ENCODE measurements at regions not wholly inside any gene's neighbourhood (a gene's known extent, or its start where the extent isn't known, plus 50 kb on each side); places are given as distances from the start of the nearest gene placed in this dataset.

DNA sequence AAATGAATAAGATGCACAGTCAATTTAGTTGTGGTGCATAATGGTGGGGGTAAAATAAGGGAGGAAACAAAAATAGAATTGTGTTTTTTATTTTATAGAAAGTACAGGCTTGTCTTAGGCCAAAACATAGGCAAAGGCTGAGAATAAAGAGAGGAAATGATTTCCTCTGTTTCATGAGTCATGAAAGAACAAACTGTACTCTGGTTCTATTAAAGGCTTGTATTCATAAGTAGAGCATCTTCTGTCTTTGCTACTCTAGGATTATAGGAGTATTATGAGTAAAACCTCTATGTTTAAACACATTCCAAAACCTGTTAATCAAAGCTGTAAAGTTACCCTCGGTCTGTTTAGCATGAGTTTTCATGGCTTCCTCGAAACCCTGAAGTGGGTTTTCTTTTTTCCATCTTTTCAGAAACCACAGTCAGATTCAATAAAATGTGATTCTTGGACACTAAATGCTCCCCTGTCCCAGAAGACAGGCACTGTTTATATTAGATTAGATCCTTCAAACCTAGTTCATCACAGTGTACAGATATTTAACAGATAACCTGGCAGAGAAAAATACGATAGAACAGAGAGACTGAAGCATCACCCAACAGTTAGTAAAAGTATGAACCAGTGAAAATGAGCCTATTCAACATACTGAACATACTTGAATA is 473.9 kb upstream of the CYLC2 start:
- TF ChIP-seq, protein P1, sequence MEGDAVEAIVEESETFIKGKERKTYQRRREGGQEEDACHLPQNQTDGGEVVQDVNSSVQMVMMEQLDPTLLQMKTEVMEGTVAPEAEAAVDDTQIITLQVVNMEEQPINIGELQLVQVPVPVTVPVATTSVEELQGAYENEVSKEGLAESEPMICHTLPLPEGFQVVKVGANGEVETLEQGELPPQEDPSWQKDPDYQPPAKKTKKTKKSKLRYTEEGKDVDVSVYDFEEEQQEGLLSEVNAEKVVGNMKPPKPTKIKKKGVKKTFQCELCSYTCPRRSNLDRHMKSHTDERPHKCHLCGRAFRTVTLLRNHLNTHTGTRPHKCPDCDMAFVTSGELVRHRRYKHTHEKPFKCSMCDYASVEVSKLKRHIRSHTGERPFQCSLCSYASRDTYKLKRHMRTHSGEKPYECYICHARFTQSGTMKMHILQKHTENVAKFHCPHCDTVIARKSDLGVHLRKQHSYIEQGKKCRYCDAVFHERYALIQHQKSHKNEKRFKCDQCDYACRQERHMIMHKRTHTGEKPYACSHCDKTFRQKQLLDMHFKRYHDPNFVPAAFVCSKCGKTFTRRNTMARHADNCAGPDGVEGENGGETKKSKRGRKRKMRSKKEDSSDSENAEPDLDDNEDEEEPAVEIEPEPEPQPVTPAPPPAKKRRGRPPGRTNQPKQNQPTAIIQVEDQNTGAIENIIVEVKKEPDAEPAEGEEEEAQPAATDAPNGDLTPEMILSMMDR (IDR thresholded peaks at IDR 0.05; ENCODE audit: insufficient read depth, low read length): no peak
- TF ChIP-seq SPI1 (IDR thresholded peaks at IDR 0.05; ENCODE audit: borderline replicate concordance, low read depth) (no peak), GABPA (IDR thresholded peaks at IDR 0.05; ENCODE audit: low read depth) (no peak), POLR2AphosphoS5 (IDR thresholded peaks at IDR 0.05; ENCODE audit: low read depth) (no peak)
- TF ChIP-seq, protein P2, sequence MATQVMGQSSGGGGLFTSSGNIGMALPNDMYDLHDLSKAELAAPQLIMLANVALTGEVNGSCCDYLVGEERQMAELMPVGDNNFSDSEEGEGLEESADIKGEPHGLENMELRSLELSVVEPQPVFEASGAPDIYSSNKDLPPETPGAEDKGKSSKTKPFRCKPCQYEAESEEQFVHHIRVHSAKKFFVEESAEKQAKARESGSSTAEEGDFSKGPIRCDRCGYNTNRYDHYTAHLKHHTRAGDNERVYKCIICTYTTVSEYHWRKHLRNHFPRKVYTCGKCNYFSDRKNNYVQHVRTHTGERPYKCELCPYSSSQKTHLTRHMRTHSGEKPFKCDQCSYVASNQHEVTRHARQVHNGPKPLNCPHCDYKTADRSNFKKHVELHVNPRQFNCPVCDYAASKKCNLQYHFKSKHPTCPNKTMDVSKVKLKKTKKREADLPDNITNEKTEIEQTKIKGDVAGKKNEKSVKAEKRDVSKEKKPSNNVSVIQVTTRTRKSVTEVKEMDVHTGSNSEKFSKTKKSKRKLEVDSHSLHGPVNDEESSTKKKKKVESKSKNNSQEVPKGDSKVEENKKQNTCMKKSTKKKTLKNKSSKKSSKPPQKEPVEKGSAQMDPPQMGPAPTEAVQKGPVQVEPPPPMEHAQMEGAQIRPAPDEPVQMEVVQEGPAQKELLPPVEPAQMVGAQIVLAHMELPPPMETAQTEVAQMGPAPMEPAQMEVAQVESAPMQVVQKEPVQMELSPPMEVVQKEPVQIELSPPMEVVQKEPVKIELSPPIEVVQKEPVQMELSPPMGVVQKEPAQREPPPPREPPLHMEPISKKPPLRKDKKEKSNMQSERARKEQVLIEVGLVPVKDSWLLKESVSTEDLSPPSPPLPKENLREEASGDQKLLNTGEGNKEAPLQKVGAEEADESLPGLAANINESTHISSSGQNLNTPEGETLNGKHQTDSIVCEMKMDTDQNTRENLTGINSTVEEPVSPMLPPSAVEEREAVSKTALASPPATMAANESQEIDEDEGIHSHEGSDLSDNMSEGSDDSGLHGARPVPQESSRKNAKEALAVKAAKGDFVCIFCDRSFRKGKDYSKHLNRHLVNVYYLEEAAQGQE (IDR thresholded peaks at IDR 0.05; ENCODE audit: insufficient replicate concordance, low read depth): no peak
- Histone ChIP-seq H3K4me3 (replicated peaks; ENCODE audit: insufficient read depth, low read length) (no peak overlapping the region), H3K27me3 (ENCODE audit: insufficient read depth, poor library complexity, severe bottlenecking) (no peaks in the 10 kb centered on the region), H3K27ac (replicated peaks) (no peak overlapping the region)
- DNase-seq (ENCODE audit: low read depth in 1 of 2, low spot score in 1 of 2): no peak

DNA sequence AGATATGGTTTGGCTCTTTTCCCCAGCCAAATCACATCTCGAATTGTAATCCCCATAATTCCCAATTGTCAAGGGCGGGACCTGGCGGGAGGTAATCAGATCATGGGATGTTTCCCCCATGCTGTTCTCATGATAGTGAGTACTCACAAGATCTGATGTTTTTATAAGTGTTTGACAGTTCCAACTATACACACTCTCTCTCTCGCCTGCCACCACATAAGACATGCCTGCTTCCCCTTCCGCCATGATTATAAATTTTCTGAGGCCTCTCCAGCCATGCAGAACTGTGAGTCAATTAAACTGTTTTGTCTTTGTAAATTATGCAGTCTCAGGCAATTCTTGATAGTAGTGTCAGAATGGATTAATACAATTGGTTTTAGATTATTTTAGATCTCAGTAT is 475.7 kb upstream of the CYLC2 start:
- Histone ChIP-seq H3K27ac (replicated peaks) (no peak overlapping the region), H3K27me3 (ENCODE audit: insufficient read depth, poor library complexity, severe bottlenecking) (no peaks in the 10 kb centered on the region), H3K4me3 (replicated peaks; ENCODE audit: insufficient read depth, low read length) (no peak overlapping the region)
- no peak for DNase-seq (ENCODE audit: low read depth in 1 of 2, low spot score in 1 of 2)
- no peak for TF ChIP-seq POLR2AphosphoS5 (IDR thresholded peaks at IDR 0.05; ENCODE audit: low read depth)
- no peak for TF ChIP-seq SPI1 (IDR thresholded peaks at IDR 0.05; ENCODE audit: borderline replicate concordance, low read depth)
- TF ChIP-seq, protein P1 (IDR thresholded peaks at IDR 0.05; ENCODE audit: insufficient read depth, low read length): no peak
- TF ChIP-seq, protein P2 (IDR thresholded peaks at IDR 0.05; ENCODE audit: insufficient replicate concordance, low read depth): no peak
- no peak for TF ChIP-seq GABPA (IDR thresholded peaks at IDR 0.05; ENCODE audit: low read depth)

DNA sequence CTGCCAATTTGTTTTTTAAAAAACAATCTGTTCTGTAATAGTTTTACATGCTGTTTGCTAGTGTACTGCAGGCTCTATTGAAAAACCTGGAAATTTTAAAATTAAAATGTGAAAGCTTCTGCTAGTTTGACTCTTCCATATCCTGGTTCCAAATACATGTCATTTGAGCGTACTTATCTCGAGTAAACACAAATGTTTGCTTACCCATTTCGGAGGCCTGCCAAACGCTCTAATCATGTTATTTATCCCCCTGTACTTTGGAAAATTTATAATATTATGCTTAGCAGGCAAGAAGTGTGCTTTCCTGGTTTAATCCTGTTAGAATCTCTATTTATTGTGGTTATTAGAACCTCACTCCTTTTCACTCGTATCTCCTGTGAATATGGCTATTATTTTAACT is 476.8 kb upstream of the CYLC2 start:
- Histone ChIP-seq H3K27me3 (ENCODE audit: insufficient read depth, poor library complexity, severe bottlenecking) (no peaks in the 10 kb centered on the region), H3K27ac (replicated peaks) (no peak overlapping the region), H3K4me3 (replicated peaks; ENCODE audit: insufficient read depth, low read length) (no peak overlapping the region)
- TF ChIP-seq GABPA (IDR thresholded peaks at IDR 0.05; ENCODE audit: low read depth) (no peak), SPI1 (IDR thresholded peaks at IDR 0.05; ENCODE audit: borderline replicate concordance, low read depth) (no peak), POLR2AphosphoS5 (IDR thresholded peaks at IDR 0.05; ENCODE audit: low read depth) (no peak)
- TF ChIP-seq, protein P2 (IDR thresholded peaks at IDR 0.05; ENCODE audit: insufficient replicate concordance, low read depth): no peak
- TF ChIP-seq, protein P1 (IDR thresholded peaks at IDR 0.05; ENCODE audit: insufficient read depth, low read length): no peak
- no peak for DNase-seq (ENCODE audit: low read depth in 1 of 2, low spot score in 1 of 2)
